Ascending aorta (tissue), 2 donors: ENCODE measurements at regions not wholly inside any gene's neighbourhood (a gene's known extent, or its start where the extent isn't known, plus 50 kb on each side); places are given as distances from the start of the nearest gene placed in this dataset.

Experiments
- DNase-seq, 2 donors: peaks; one replicate each; pipeline ENCODE4 v3.0.0-alpha.2; 2019; ENCODE audit warnings: low spot score in 2 of 2
- H3K27ac ChIP-seq, 2 donors: fragments of 200-600 bp; sonication (generic); one replicate each; pipeline ENCODE4 v1.5.1; 2016 to 2017; ENCODE audit warnings: mild to moderate bottlenecking in 1 of 2
- H3K27me3 ChIP-seq: fragments of 200-600 bp; sonication (generic); one replicate; pipeline ENCODE4 v1.5.1; 2017
- H3K36me3 ChIP-seq, 2 donors: fragments of 200-600 bp; sonication (generic); one replicate each; pipeline ENCODE4 v1.5.1; 2016
- H3K4me1 ChIP-seq, 2 donors: fragments of 200-600 bp; sonication (generic); one replicate each; pipeline ENCODE4 v1.5.1; 2016 to 2017; ENCODE audit warnings: mild to moderate bottlenecking in 1 of 2
- H3K4me3 ChIP-seq, 2 donors: fragments of 200-600 bp; sonication (generic); one replicate each; pipeline ENCODE4 v1.5.1; 2016 to 2017; ENCODE audit warnings: mild to moderate bottlenecking in 1 of 2
- H3K9me3 ChIP-seq, 2 donors: fragments of 200-600 bp; sonication (generic); one replicate each; pipeline ENCODE4 v1.5.1; 2016
- intact Hi-C: fragments of 100-400 bp; cut with DNase I; formaldehyde crosslinking; loops from one replicate; pipeline ENCODE4 v1.15.1; 2023
- TF ChIP-seq, protein P1 (sequence below), 3 experiments: fragments of 200-600 bp in 2 of 3; fragments of 450-650 bp in 1 of 3; sonication (generic) in 2 of 3; IDR thresholded peaks; one replicate each; pipeline ENCODE4 v1.5.1; 2016 to 2019; ENCODE audit warnings: antibody characterized with exemption in 3 of 3, mild to moderate bottlenecking in 1 of 3, moderate library complexity in 1 of 3

DNA sequence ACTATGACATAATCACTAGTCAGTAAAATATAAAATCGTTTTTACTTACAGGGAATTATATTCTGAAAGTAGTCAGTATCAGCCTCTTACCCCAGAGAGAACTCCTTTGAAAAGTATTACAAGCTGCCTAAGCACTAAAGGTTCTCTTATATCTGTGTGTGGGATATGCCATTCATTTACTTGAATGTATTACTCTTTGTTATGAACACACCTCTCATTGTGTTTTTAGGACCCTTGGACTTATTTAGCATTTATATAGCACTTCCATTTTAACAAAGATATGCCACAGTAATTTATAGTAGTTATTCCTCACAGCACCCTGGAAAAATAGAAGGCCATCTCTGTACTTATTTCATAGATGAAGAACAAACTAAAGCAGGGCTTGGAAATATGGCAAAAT lies 1178.0 kb downstream of the OLFM4 start:
- no peaks in the 10 kb centered on the region for H3K27me3 ChIP-seq
- H3K36me3 ChIP-seq = no peaks in the 10 kb centered on the region
- H3K4me3 ChIP-seq = no peak overlapping the region
- no peak overlapping the region for H3K27ac ChIP-seq
- DNase-seq = no peak
- no peaks in the 10 kb centered on the region for H3K4me1 ChIP-seq
- no peaks in the 10 kb centered on the region for H3K9me3 ChIP-seq
- intact Hi-C loops = no loop called here
- TF ChIP-seq, protein P1, sequence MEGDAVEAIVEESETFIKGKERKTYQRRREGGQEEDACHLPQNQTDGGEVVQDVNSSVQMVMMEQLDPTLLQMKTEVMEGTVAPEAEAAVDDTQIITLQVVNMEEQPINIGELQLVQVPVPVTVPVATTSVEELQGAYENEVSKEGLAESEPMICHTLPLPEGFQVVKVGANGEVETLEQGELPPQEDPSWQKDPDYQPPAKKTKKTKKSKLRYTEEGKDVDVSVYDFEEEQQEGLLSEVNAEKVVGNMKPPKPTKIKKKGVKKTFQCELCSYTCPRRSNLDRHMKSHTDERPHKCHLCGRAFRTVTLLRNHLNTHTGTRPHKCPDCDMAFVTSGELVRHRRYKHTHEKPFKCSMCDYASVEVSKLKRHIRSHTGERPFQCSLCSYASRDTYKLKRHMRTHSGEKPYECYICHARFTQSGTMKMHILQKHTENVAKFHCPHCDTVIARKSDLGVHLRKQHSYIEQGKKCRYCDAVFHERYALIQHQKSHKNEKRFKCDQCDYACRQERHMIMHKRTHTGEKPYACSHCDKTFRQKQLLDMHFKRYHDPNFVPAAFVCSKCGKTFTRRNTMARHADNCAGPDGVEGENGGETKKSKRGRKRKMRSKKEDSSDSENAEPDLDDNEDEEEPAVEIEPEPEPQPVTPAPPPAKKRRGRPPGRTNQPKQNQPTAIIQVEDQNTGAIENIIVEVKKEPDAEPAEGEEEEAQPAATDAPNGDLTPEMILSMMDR (IDR thresholded peaks at IDR 0.05) = no peak

DNA sequence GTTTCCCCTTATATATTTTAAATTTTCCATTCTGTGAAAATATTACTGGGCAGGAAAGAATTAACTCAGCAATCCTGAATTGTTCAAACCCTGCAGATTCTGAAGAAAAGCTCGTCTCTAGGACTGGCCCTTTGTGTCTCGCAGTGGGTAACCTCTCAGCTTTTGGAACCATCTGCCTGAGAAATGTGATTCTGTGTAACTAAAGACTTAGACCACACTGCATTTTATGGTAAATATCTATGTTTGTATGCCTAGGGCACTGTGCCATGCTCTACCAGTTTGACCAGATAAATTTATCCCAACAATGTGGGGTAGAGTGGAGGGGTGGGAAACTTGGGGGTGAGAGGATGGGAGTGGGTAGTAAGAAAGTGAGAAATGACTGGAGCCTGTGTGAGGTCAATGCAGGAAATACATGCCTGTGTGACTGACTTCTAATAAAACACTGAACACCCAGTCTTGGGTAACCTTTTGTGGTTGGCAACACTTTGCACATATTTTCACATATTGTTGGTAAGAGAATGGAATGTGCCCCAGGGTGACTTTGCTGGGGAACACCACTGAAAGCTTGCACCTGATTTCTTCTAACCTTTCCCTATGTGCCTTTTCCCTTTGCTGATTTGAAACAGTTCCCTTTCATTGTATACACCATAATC lies 1181.9 kb downstream of the OLFM4 start:
- intact Hi-C loops = no loop called here
- TF ChIP-seq, protein P1 (IDR thresholded peaks at IDR 0.05) = no peak

DNA sequence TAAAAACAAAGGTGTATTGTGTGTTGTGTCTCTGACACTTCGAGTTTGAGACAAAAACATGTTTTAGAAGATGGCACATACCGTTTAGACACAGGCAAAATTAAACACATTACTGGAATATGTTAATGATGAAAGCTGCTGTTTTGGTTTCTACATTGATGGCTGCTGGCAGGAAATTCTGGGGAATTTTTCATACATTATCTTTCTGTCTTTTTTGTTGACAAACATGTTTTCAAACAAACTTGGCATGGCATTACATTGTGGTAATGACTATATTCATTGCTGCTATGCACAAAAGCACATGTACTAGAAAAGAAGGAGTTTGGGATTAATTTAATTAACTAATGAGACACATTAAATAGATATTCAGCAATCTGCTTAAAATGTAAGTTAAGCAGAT lies 1187.6 kb downstream of the OLFM4 start:
- Histone ChIP-seq H3K9me3 (no peaks in the 10 kb centered on the region), H3K4me1 (no peaks in the 10 kb centered on the region), H3K4me3 (no peak overlapping the region), H3K27me3 (no peaks in the 10 kb centered on the region), H3K36me3 (no peaks in the 10 kb centered on the region), H3K27ac (no peak overlapping the region)
- intact Hi-C loops = no loop called here
- no peak for DNase-seq
- TF ChIP-seq, protein P1 (IDR thresholded peaks at IDR 0.05) = no peak

More for the DNA sequence above, 1181.9 kb downstream of the OLFM4 start:
- no peaks in the 10 kb centered on the region for H3K9me3 ChIP-seq
- no peaks in the 10 kb centered on the region for H3K4me1 ChIP-seq
- H3K4me3 ChIP-seq = no peak overlapping the region
- H3K27ac ChIP-seq = no peak overlapping the region
- no peaks in the 10 kb centered on the region for H3K36me3 ChIP-seq
- H3K27me3 ChIP-seq = no peaks in the 10 kb centered on the region
- DNase-seq = no peak

DNA sequence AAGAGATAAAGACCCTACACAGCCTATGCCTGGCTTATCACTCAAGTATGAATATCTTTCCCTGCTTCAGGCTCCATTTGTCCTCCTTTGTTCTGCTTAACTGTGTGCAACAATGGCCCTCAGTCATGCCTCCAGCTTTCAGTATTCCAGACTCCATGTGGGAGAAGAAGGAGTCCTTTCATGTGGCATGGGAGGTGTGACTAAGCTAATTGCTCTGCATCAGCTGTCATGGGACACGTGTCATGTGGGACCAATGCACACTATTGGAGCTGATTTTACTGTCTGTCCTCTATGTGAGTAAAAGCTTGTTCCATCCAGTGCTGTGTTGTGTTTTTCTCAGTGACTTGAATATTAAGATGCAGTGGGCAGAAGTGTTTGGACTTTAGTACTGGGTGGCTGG lies 1198.3 kb downstream of the OLFM4 start:
- Histone ChIP-seq H3K4me1 (no peaks in the 10 kb centered on the region), H3K36me3 (no peaks in the 10 kb centered on the region), H3K27ac (no peak overlapping the region), H3K4me3 (no peak overlapping the region), H3K27me3 (no peaks in the 10 kb centered on the region), H3K9me3 (no peaks in the 10 kb centered on the region)
- DNase-seq = no peak
- TF ChIP-seq, protein P1 (IDR thresholded peaks at IDR 0.05) = no peak
- intact Hi-C loops = no loop called here

DNA sequence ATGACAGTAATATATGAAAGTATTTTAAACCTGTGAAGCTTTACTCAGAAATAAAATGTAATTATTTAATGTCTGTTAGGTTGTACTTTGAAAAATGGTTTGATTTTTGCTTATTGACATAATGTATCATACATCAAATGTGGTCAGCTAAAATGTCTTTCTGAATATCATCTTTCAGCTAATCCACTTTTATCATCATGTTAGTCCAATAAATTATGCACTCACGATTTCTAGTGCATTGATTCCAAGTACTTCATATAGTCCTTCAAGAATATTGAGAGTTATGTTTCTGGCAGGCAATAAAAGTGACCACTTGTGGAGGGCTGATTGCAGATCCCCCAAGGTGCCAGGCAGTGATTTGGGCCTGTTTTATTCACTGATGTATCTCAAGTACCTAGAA lies 1204.1 kb downstream of the OLFM4 start:
- H3K27me3 ChIP-seq = no peaks in the 10 kb centered on the region
- H3K4me3 ChIP-seq = no peak overlapping the region
- H3K27ac ChIP-seq = no peak overlapping the region
- TF ChIP-seq, protein P1 (IDR thresholded peaks at IDR 0.05) = no peak
- intact Hi-C loops = no loop called here
- H3K9me3 ChIP-seq = no peaks in the 10 kb centered on the region
- no peaks in the 10 kb centered on the region for H3K4me1 ChIP-seq
- no peak for DNase-seq
- no peaks in the 10 kb centered on the region for H3K36me3 ChIP-seq

DNA sequence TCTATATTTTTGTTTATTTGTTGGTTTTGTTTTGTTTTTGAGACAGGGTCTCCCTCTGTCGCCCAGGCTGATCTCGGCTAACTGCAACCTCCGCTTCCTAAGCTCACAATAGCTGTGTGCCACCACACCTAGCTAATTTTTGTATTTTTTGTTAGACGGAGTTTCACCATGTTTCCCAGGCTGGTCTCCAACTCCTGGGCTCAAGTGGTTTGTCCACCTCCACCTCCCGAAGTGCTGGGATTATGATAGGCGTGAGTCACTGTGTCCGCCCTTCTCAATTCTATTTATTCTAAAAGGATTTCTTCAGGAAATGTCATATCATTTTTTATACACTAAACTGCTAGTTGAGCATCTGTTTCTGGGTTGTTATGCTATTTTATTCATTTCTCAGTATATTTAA lies 1206.0 kb downstream of the OLFM4 start:
- Histone ChIP-seq H3K27ac (no peak overlapping the region), H3K4me1 (no peaks in the 10 kb centered on the region), H3K36me3 (no peaks in the 10 kb centered on the region), H3K9me3 (no peaks in the 10 kb centered on the region), H3K4me3 (no peak overlapping the region), H3K27me3 (no peaks in the 10 kb centered on the region)
- TF ChIP-seq, protein P1 (IDR thresholded peaks at IDR 0.05) = no peak
- no peak for DNase-seq
- intact Hi-C loops = no loop called here
